NCI-H2196 treated with DMSO at 0.1 percent for 48 hours (cell line): ENCODE measurements at regions not wholly inside any gene's neighbourhood (a gene's known extent, or its start where the extent isn't known, plus 50 kb on each side); places are given as distances from the start of the nearest gene placed in this dataset.

Experiments
- DNase-seq: peaks from one replicate; lab custom pipeline; 2025; ENCODE audit not compliant: unreplicated experiment; lab: John Stamatoyannopoulos, UW

DNA sequence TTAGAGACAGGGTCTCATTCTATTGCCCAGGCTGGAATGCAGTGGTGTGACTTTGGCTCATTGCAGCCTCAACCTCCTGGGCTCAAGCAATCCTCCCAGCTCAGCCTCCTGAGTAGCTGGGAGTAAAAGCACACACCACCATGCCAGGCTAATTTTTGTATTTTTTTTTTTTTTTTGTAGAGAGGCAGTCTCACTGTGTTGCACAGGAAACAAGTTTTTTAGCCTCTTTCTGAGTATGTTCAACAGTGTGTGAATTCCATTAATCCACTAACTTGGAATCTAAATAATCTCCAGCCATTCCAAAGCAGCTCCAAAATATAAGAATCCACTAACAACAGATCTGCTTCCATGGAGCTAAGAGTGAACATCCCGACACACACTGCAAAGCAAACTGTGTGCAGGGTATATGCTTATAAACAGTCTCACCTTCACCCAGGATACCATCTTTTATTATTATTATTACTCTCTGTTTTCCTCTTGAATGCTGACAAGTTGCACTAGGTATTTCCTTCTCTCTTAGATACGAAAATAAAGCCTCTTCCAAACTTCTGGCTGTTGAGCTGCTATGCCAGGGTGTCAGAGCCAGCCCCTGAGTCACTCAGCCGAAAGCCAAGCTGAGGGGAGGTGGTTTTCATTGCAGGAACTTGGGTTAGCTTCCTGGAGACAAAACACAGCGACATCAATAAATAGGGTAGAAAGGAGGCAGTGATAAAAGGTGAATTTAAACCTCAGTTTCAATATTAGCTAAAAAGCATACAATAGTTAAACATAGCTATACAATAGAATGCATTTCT lies 264.9 kb downstream of the HIVEP2 start:
- DNase-seq, result no peak

DNA sequence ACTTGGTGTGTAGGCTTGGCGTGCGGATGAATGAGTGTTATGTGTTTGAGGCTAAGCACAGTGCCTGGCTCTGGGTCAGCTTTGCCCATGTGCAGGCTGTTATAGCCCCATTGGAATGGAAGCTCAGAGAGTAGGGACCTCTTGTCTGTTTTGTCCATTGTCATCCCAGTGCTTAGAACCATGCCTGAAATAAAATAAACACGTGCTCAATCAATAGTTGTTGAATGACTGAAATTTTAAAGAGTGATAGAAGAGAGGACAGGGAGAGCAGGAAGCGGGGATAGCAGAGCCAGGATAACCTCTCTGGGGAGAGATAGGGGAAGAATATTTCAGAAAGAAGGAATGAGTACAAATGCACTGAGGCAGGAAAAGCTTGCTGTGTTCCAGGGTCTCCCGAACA lies 263.9 kb downstream of the HIVEP2 start:
- DNase-seq, result no peak

DNA sequence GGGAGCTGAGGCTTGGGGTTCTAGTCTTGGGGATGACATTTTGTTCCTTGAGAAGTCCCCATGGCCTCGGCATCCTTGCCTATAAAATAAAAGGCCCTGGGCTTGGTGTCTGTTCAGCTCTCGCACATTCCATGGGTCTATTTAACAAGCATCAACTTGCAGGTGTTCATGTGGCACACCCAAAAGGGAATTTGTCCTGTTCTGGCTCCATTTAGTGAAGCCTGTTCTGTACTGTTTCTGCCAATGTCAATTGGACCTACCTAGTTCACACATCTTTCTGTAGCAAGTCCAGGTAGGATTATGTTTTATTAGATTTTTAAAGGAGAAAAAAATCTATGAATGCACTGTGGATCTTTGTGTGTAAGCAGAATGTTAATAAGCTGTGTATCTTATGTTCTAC lies 262.0 kb downstream of the HIVEP2 start:
- no peak for DNase-seq

DNA sequence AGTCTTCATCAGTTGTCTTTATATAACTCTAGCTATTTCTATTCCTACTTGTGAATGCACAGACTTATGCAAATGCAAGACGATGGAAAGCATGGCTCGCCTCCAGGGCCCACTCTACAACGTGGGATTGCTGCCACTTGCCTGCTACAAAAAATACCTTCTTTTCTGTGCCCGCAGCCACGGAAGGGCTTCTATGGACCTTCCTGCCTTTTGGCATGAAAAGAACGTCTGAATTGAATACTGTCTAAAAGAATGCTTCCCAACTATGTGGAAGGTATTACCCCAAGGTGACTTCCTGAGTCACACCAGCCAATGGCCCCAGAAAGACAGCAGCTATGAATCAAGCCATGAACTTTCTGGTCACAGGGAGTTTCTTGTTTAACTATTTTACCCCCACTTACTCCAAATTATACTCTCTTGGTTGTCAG lies 261.2 kb downstream of the HIVEP2 start:
- no peak for DNase-seq

DNA sequence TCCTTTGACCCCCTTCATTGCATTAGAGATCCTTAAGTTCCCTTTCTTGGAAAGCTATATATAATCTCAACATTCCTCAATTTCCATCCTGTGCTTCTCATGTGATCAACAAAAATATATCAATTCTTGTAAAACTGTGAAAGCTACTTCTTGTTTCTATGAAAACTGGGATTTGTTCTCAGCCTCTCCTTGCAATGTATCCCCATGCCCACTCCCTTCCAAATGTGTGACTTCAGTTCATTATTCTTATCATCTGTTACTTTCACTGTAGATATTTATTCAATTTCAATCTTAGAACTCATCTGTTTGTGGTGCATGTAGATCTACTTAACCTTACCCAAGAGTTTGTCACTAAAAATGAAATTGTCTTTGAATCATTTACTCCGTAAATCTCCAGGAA lies 260.6 kb downstream of the HIVEP2 start:
- DNase-seq, result no peak

DNA sequence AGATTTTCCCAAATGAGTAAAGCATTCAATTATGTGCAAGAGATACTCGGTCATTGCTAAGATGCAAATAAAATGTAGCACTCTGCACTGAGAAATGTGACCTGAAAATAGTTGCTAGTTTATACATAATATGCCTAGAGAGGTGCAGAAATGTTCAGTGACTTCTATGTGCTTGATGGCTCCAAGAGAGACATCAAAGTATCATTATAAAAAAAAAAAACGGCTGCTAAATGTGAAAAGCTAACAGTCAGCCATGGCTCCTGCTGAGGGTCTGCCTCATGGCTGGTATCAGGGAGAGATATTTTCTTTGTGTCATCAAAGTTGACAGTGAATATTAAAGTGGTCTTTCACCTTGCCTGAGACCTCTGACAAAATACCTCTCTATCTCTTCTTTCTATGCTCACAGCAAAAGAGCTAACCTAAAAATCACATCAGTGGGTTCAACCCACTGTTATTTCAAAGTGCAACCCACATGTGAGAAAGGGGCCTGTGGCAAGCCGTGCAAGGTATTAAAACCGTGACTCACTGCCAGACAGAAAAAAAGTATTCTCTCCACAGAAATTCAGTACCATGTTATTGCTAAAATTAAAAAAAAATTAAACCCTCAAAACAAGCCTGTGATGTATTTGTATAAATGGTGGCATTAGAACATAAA lies 259.0 kb downstream of the HIVEP2 start:
- no peak for DNase-seq

DNA sequence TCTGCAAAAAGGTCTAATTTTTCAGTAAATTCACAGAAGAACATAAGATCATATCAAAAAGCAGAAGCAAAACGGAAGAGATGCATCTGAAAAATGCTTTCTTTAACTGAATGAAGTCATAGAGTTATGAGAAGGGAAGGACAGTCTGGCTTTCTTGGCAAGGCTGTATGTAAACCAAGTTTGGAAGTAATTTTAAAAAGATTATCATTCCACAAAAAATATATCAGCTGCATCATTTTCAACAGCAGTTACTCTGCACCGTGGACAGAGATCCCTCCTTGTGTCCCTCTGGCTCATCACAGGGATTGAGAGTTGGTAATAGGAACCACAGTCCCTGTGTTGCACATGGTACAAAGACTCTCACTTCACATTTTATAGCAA lies 258.5 kb downstream of the HIVEP2 start:
- no peak for DNase-seq

DNA sequence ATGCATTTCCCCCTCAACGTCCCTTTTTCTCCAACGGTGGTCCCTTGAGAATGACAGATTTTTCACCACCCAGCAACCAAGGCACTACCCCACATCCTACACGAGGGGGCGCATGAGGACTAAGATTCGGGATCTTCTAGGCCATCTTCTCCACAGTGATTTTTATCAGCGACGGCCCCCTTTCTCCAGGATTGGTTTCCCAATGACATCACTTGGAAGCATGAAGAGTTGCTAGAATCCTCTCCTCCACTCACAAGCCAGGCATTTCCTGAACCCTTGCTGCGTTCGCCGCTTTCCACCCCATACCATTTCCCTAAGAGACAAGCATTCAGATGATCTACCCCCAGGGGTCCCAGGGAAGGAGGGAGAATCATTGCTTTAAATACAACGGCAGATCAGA lies 252.0 kb downstream of the HIVEP2 start:
- peak; percentile 51 for DNase-seq

DNA sequence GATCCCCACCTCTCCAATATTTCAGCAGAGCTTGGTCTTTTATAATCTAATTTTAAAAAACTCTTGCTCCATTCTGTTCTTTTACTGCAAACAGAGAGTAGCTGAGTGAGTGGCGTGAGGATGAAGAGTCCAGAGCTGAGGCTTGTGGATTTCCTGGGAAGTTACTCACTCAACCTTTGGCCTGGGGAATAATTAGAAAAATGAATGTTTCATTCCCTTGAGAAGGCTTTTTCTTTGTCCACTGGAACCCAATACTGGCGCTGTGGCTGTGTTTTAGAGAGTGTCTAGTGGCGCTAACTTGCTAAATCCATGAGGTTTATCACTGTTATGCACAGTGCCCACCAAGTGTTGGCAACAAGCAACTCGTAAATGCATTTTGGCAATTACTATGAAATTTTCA lies 251.5 kb downstream of the HIVEP2 start:
- no peak for DNase-seq

DNA sequence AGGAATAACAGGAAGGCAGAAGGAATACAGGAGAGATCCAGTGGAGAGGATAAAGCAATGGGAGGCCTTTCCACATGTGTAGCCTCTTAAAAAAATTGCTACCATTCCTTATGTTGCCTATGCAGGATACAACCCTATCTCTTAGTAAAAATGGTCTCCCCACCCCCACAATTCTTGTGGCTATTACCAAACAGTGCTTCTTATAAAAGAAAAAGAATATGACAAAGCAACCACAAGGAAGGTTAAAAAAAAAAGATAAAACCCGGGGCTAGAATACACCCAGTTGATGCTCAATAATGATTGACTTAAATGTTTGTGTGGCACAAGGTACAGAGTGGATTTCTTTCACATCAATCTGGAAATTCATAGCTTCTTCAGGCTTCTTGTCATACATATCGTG lies 250.9 kb downstream of the HIVEP2 start:
- DNase-seq, result no peak

DNA sequence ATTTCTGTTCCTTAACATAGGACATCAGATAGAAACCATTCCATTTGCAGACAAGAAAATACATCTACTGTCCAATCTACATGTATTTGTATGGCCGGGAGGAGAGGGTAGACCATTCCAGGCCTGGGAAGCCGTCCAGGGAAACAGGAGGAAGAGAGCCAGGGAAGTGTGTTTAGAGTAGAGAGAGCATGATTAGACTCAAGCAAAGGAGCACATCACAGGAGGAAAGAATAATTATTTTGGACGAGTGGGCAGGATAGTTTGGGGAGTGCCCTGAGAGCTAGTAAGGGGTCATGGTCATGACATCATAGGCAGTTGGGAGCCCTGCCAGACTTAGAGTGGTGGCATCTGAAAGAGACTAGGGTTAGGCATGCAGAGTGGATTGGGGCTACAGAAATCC lies 250.0 kb downstream of the HIVEP2 start:
- DNase-seq, result no peak

DNA sequence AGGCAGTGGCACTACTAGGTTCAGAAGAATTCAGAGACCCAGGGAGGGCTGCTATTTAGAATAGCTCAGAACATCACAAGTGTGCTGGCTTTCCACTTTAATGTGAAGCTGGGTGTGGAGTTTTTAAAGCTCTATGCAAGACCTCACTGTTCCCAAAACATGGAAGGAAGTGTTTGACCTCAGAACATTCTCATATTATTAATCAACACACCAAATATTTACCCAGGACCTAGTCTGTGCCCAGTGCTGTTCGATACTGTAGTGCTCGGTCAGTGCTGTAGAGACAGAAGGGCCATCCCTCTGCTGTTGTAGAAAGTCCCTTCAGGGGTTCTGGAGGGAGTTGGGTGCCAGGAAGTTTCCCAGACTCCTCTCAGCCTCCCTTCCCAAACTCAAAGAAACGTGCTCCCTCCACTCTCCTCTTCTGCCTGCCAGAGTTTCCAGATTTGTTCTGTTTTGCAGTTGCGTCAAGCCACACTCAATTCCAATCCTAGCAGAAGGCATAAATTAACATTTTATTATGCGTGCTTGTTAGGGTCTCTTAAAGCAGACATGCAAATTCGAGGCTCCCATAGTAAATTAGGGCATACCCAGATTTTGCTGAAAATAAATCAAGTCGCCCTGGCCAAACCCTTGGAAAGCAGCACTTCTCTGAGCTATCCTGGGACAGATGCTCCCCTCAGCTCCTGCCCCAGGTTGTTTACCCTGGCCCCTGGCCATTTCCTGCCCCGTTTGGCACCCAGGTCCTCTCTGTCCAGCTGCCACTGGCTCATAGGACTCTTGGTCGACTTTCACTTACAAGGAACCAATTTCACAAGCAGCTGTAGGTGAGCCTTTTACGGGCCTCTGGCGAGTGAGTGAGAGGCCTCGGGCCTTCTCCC lies 248.6 kb downstream of the HIVEP2 start:
- DNase-seq, result peak; percentile 16

DNA sequence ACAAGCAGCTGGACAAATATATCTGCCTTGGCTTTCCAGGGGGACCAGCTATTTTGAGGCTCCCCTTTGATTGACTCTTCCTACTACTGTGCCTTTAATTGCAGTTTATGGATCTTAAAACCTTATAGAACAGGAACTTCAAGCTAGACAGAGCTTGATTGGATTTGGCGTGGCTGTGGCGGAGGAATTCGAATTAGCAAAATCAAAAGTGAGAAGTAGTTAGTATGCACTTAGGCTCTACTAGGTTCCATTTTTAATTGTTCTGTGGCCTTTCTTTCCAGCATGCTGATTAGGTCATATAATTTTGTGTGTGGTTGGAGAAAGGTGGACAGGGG lies 248.0 kb downstream of the HIVEP2 start:
- no peak for DNase-seq

DNA sequence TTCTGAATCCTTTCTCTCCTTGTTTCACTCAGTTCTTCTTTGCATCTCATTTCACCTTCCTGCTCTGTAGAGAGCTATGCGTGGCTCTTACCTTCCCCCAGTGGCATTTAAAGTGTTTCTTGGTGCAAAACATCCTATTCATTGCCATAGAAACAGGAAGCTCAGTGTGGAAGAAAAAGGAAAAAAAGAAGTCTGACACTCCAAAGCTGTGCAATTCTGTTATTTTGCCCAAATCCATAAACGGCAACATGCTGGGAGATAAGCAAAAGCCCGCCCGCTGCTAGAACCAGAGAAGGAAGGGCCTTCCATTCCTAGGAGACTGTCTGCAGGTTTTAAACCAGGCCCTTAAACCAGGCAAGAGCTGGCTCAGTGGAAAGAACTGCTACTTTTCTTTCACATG lies 247.1 kb downstream of the HIVEP2 start:
- DNase-seq, result no peak

DNA sequence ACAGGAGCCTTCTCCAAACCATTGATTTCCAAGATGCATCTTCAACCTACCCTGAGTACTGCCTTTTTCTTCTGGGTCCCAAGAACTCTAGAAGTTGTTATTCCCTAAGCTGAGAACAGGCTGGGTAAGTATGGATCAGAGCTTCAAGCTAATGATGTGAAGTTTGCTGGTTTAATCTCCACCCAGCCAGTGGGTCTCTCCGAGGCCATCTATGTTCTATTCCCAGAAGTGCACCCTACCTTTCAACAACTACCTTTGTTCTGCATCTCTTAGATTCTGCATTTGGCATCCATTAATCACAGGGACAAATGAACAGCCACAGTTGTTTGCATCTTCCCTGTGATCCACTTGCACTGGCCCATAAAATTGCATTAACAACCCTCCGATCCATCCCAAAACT lies 246.2 kb downstream of the HIVEP2 start:
- no peak for DNase-seq

DNA sequence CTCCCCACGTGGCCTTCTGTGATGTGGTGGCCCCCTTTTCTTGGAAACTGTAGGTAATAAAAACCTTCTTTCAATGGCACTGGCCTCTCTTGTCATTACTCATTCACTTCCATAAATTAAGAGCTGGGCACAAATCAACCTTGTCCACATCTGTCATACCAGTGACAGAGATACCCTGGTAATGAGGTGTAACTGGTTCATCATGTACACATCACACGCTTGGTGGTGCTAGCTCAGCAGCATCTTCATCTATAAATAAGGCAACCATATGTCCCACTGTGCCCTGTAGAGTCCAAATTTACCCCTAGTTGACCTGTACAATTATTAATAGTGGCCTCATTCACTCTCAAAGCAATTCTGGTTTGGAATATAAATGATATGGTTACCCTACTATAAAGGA lies 245.6 kb downstream of the HIVEP2 start:
- no peak for DNase-seq

DNA sequence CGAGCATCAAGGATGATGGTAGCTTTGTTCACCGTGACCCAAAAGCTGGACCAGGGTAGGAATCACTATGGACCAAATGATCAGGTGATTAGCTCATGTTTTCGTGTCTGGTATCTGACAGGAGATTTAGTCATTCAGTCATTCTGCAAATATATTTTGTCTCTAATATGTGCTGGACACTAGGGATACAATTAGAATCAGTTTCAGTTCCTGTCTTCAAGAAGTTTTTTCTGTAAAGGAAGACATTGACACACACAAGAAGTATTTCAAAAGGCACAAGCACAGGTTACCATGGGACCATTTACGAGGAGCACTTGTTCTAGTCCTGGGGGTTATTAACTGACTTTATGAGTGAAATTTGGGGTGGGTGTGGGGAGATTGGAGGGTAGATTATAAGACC lies 244.9 kb downstream of the HIVEP2 start:
- DNase-seq, result no peak

DNA sequence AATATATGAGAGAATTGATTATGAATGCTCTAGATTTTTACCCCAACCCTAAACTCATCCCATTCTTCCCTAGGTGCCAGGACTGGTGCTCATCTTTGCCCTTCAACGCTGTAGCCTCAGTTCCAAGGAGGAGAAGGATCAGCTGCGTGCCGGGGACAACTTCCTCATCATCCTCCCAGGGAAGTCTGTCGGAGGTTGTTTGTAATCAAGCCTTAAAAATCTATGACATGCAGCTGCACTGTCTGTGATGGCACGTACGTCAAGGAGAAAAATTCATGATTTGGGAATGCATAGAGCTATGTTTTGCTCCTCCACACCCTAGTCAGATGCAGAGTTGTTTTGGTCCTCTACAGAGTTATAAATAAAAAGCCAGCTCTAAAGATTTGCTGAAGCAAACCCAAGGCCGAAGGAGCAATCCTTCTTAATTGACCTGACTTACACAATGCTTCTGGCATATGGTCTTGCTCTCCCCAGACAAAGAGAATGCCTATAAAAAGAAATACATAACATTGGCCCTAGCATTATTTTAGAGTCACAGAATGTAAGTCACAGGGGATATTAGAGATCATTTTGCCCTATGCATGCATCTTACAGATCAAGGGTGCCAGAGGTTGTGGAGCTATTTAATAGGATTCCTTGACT lies 244.2 kb downstream of the HIVEP2 start:
- DNase-seq, result no peak
